IMR-90 (cell line): ENCODE measurements at regions not wholly inside any gene's neighbourhood (a gene's known extent, or its start where the extent isn't known, plus 50 kb on each side); places are given as distances from the start of the nearest gene placed in this dataset.

Experiments
- ATAC-seq: fragments of 200-7000 bp; cut with Tn5 transposase; 2 replicates; pipeline ENCODE4 v1.9.1; 2020; ENCODE audit warnings: low read depth, mild to moderate bottlenecking, moderate library complexity
- BruUV-seq: library from RNA; stranded (reverse); fragments of 400-500 nt; replicated peaks from 2 replicates; lab custom pipeline; 2021; lab: Mats Ljungman, UMichigan
- CTCF ChIA-PET: fragments of 300-600 bp; formaldehyde crosslinking; extraction: SDS; loops from one replicate; lab custom pipeline; 2021; ENCODE audit warnings: antibody characterized with exemption; lab: Yijun Ruan, JAX
- POLR2A ChIA-PET: fragments of 300-600 bp; sonication (Branson Sonifier 250); formaldehyde crosslinking; loops from one replicate; lab custom pipeline; 2022; ENCODE audit warnings: antibody characterized with exemption; ENCODE audit not compliant: unreplicated experiment; lab: Charles Lee
- DNase-seq: peaks from one replicate; pipeline ENCODE4 v3.0.0; 2013
- H2AFZ ChIP-seq: replicated peaks from 2 replicates; pipeline ENCODE3; 2013; ENCODE audit warnings: low read length, mild to moderate bottlenecking; ENCODE audit not compliant: poor library complexity
- H2AK5ac ChIP-seq: 2 replicates; pipeline ENCODE4 v1.6.1; 2013; ENCODE audit warnings: low read depth, low read length, inconsistent platforms
- H2AK9ac ChIP-seq: replicated peaks from 2 replicates; pipeline ENCODE3; 2013; ENCODE audit warnings: mild to moderate bottlenecking, low read depth, low read length, moderate library complexity; ENCODE audit not compliant: poor library complexity
- H2BK120ac ChIP-seq: 2 replicates; pipeline ENCODE4 v1.6.1; 2013; ENCODE audit warnings: low read depth, low read length, inconsistent platforms
- H2BK15ac ChIP-seq: 3 replicates; pipeline ENCODE4 v1.6.1; 2013; ENCODE audit warnings: low read depth, low read length, inconsistent platforms
- H2BK20ac ChIP-seq: 2 replicates; pipeline ENCODE4 v1.6.1; 2013; ENCODE audit warnings: low read depth, mild to moderate bottlenecking, inconsistent platforms, low read length, moderate library complexity
- H2BK5ac ChIP-seq: 2 replicates; pipeline ENCODE4 v1.6.1; 2013; ENCODE audit warnings: mild to moderate bottlenecking, low read depth, low read length, inconsistent platforms; ENCODE audit not compliant: poor library complexity, severe bottlenecking
- H3K14ac ChIP-seq: replicated peaks from 2 replicates; pipeline ENCODE4 v1.6.1; 2013; ENCODE audit warnings: low read depth, low read length, inconsistent platforms
- H3K18ac ChIP-seq: 2 replicates; pipeline ENCODE4 v1.6.1; 2013; ENCODE audit warnings: low read depth, low read length, control low read depth
- H3K23ac ChIP-seq: 2 replicates; pipeline ENCODE4 v1.6.1; 2013; ENCODE audit warnings: low read depth, low read length, inconsistent platforms
- H3K27ac ChIP-seq: 2 replicates; pipeline ENCODE4 v1.5.1; 2013; ENCODE audit warnings: mild to moderate bottlenecking, control low read depth, low read length; ENCODE audit not compliant: insufficient read depth
- H3K27me3 ChIP-seq: 2 replicates; pipeline ENCODE4 v1.6.1; 2013; ENCODE audit warnings: low read length; ENCODE audit not compliant: control insufficient read depth, insufficient read depth
- H3K36me3 ChIP-seq: 2 replicates; pipeline ENCODE4 v1.6.1; 2013; ENCODE audit warnings: low read length, mixed read lengths; ENCODE audit not compliant: control insufficient read depth, insufficient read depth
- H3K4ac ChIP-seq: 2 replicates; pipeline ENCODE4 v1.6.1; 2013; ENCODE audit warnings: low read depth, low read length, inconsistent platforms
- H3K4me1 ChIP-seq: 2 replicates; pipeline ENCODE4 v1.6.1; 2013; ENCODE audit warnings: low read length, mixed read lengths; ENCODE audit not compliant: control insufficient read depth, insufficient read depth
- H3K4me2 ChIP-seq: 2 replicates; pipeline ENCODE4 v1.6.1; 2013; ENCODE audit warnings: low read depth, mild to moderate bottlenecking, control low read depth, low read length, moderate library complexity
- H3K4me3 ChIP-seq: 2 replicates; pipeline ENCODE4 v1.5.1; 2013; ENCODE audit warnings: low read depth, mild to moderate bottlenecking, control low read depth, low read length, moderate library complexity; ENCODE audit not compliant: insufficient read depth
- H3K56ac ChIP-seq: 2 replicates; pipeline ENCODE4 v1.6.1; 2013; ENCODE audit warnings: low read length, inconsistent platforms; ENCODE audit not compliant: insufficient read depth; ENCODE audit errors: extremely low read depth
- H3K79me1 ChIP-seq, 2 experiments: 2 replicates each; pipeline ENCODE4 v1.6.1; 2013; ENCODE audit warnings: low read length in 2 of 2, inconsistent platforms in 1 of 2, low read depth in 1 of 2
- H3K9ac ChIP-seq: 2 replicates; pipeline ENCODE4 v1.6.1; 2013; ENCODE audit warnings: low read depth, low read length, control low read depth
- H3K9me1 ChIP-seq: 2 replicates; pipeline ENCODE4 v1.6.1; 2013; ENCODE audit warnings: low read length, inconsistent platforms; ENCODE audit not compliant: insufficient read depth
- H3K9me3 ChIP-seq: 2 replicates; pipeline ENCODE4 v1.6.1; 2013; ENCODE audit warnings: low read length; ENCODE audit not compliant: control insufficient read depth, insufficient read depth
- H4K20me1 ChIP-seq: 2 replicates; pipeline ENCODE4 v1.6.1; 2013; ENCODE audit warnings: low read length, inconsistent platforms; ENCODE audit not compliant: insufficient read depth
- H4K5ac ChIP-seq: 2 replicates; pipeline ENCODE4 v1.6.1; 2013; ENCODE audit warnings: mild to moderate bottlenecking, low read depth, low read length, control low read depth
- H4K8ac ChIP-seq, 2 experiments: 2 replicates each; pipeline ENCODE4 v1.6.1; 2013; ENCODE audit warnings: low read depth in 2 of 2, low read length in 2 of 2, control low read depth in 1 of 2, inconsistent platforms in 1 of 2
- H4K91ac ChIP-seq: 2 replicates; pipeline ENCODE4 v1.6.1; 2013; ENCODE audit warnings: low read depth, low read length, inconsistent platforms; ENCODE audit not compliant: insufficient read depth
- BHLHE40 ChIP-seq: fragments of 150-350 bp; IDR thresholded peaks from 2 replicates; pipeline ENCODE4 v1.6.1; 2016; ENCODE audit warnings: mild to moderate bottlenecking, low read depth, low read length
- CEBPB ChIP-seq: IDR thresholded peaks from 2 replicates; pipeline ENCODE4 v1.6.1; 2012; ENCODE audit warnings: low read depth, low read length, improper control_type of control experiment
- CHD1 ChIP-seq: IDR thresholded peaks from 2 replicates; pipeline ENCODE4 v1.6.1; 2012; ENCODE audit warnings: low read depth, low read length, improper control_type of control experiment
- MAZ ChIP-seq: IDR thresholded peaks from 2 replicates; pipeline ENCODE4 v1.6.1; 2012; ENCODE audit warnings: low read depth, mild to moderate bottlenecking, low read length, improper control_type of control experiment, moderate library complexity, borderline replicate concordance
- NFE2L2 ChIP-seq: fragments of 150-350 bp; IDR thresholded peaks from 2 replicates; pipeline ENCODE4 v1.6.1; 2016; ENCODE audit warnings: low read depth, mild to moderate bottlenecking, low read length
- POLR2A ChIP-seq: IDR thresholded peaks from 2 replicates; pipeline ENCODE4 v1.6.1; 2012; ENCODE audit warnings: mild to moderate bottlenecking, low read depth, low read length
- RAD21 ChIP-seq: IDR thresholded peaks from 2 replicates; pipeline ENCODE4 v1.6.1; 2012; ENCODE audit warnings: low read length, improper control_type of control experiment
- RCOR1 ChIP-seq: IDR thresholded peaks from 2 replicates; pipeline ENCODE4 v1.6.1; 2012; ENCODE audit warnings: mild to moderate bottlenecking, low read length, improper control_type of control experiment; ENCODE audit not compliant: insufficient replicate concordance
- RFX5 ChIP-seq: IDR thresholded peaks from 2 replicates; pipeline ENCODE4 v1.8.0; 2012; ENCODE audit warnings: low read depth, mild to moderate bottlenecking, low read length, moderate library complexity
- WGBS, 2 experiments: methylation state at CpG; one replicate each; pipeline versions ENCODE4 v1.1.5 to v1.1.7; 2013; ENCODE audit warnings: missing lambda C conversion rate in 2 of 2; ENCODE audit not compliant: insufficient read length in 1 of 2; ENCODE audit errors: extremely low coverage in 2 of 2; 5-methylcytosine and 5-hydroxymethylcytosine counted together
- dilution Hi-C: fragments of 300-500 bp; cut with HindIII; formaldehyde crosslinking; loops from one replicate; pipeline ENCODE4 v1.14.3; 2018; ENCODE audit warnings: low sequenced_read_pairs; ENCODE audit not compliant: unreplicated experiment
- in situ Hi-C: fragments of 300-500 bp; cut with MboI; formaldehyde crosslinking; loops from 3 replicates; pipeline ENCODE4 v1.14.3; 2019; ENCODE audit warnings: low sequenced_read_pairs, inconsistent platforms, mixed read lengths
- intact Hi-C: fragments of 100-400 bp; cut with micrococcal nuclease; formaldehyde crosslinking; loops from 2 replicates; pipeline ENCODE4 v1.10.0; 2022
- TF ChIP-seq, protein P1 (sequence below): fragments of 150-350 bp; IDR thresholded peaks from 2 replicates; pipeline ENCODE4 v1.6.1; 2017; ENCODE audit warnings: mild to moderate bottlenecking, antibody characterized with exemption, low read length, low read depth
- TF ChIP-seq, protein P2 (sequence below): conservative IDR thresholded peaks from 2 replicates; pipeline ENCODE4 v1.5.1; 2012; ENCODE audit warnings: mild to moderate bottlenecking, low read depth, low read length, improper control_type of control experiment
- TF ChIP-seq, protein P3 (sequence below): fragments of 150-350 bp; IDR thresholded peaks from 2 replicates; pipeline ENCODE4 v1.6.1; 2016; ENCODE audit warnings: low read depth, mild to moderate bottlenecking, low read length, moderate library complexity, borderline replicate concordance

DNA sequence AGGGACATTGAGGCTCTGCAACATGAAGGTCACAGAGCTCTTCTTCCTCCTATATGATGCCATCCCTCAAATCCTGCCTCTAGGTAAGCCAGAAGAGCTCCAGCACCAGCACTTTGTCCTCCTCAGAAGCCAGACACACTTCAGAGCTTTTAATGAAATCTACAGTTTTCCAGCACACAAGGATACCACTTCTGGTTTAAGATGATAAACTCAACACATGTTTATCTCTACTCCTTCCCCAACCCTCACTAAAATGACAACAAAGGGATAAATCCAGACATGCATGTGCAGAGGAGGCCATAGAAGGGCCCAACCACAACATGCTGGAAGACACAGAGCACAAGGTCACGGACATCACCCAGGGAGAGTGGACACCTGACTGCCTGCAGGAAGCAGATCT is 195.3 kb downstream of the USP12 start:
- Histone ChIP-seq H3K56ac (no peak overlapping the region), H4K8ac (no peak overlapping the region), H2AFZ (no peak overlapping the region), H2AK5ac (peak overlapping the region; percentile 48; the same call in 1 of the 2 replicates), H4K20me1 (no peaks in the 10 kb centered on the region), H3K4ac (no peak overlapping the region; the same call in 1 of the 2 replicates), H3K23ac (no peak overlapping the region), H2BK20ac (no peak overlapping the region), H3K4me1 (peaks cover 2% of the 10 kb centered on the region; the same call in 1 of the 2 replicates), H2BK15ac (0 out of 3 replicates have a peak overlapping the region, but pooled peaks have one; percentile 27), H3K27ac (no peak overlapping the region), H3K9me1 (peaks cover 6% of the 10 kb centered on the region), H3K9ac (no peak overlapping the region), H2BK5ac (no peak overlapping the region), H3K9me3 (no peaks in the 10 kb centered on the region), H3K4me2 (no peak overlapping the region), H4K91ac (peak overlapping the region; percentile 32; the same call in 1 of the 2 replicates), H2BK120ac (no peak overlapping the region), H2AK9ac (peak overlapping the region; percentile 20), H3K18ac (no peak overlapping the region), H3K36me3 (no peaks in the 10 kb centered on the region), H3K14ac (no peak overlapping the region), H3K79me1 (no peaks in the 10 kb centered on the region), H3K4me3 (no peak overlapping the region), H4K5ac (no peak overlapping the region), H3K27me3 (no peaks in the 10 kb centered on the region)
- WGBS, 2 experiments = no CpG with 5 or more reads among the region's 1 CpG
- TF ChIP-seq, protein P1, sequence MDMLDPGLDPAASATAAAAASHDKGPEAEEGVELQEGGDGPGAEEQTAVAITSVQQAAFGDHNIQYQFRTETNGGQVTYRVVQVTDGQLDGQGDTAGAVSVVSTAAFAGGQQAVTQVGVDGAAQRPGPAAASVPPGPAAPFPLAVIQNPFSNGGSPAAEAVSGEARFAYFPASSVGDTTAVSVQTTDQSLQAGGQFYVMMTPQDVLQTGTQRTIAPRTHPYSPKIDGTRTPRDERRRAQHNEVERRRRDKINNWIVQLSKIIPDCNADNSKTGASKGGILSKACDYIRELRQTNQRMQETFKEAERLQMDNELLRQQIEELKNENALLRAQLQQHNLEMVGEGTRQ = no peak
- TF ChIP-seq CHD1 (no peak), RFX5 (no peak), NFE2L2 (no peak), MAZ (no peak), RCOR1 (no peak), POLR2A (no peak), RAD21 (no peak), CEBPB (no peak), BHLHE40 (no peak)
- TF ChIP-seq, protein P2, sequence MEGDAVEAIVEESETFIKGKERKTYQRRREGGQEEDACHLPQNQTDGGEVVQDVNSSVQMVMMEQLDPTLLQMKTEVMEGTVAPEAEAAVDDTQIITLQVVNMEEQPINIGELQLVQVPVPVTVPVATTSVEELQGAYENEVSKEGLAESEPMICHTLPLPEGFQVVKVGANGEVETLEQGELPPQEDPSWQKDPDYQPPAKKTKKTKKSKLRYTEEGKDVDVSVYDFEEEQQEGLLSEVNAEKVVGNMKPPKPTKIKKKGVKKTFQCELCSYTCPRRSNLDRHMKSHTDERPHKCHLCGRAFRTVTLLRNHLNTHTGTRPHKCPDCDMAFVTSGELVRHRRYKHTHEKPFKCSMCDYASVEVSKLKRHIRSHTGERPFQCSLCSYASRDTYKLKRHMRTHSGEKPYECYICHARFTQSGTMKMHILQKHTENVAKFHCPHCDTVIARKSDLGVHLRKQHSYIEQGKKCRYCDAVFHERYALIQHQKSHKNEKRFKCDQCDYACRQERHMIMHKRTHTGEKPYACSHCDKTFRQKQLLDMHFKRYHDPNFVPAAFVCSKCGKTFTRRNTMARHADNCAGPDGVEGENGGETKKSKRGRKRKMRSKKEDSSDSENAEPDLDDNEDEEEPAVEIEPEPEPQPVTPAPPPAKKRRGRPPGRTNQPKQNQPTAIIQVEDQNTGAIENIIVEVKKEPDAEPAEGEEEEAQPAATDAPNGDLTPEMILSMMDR = no peak
- TF ChIP-seq, protein P3, sequence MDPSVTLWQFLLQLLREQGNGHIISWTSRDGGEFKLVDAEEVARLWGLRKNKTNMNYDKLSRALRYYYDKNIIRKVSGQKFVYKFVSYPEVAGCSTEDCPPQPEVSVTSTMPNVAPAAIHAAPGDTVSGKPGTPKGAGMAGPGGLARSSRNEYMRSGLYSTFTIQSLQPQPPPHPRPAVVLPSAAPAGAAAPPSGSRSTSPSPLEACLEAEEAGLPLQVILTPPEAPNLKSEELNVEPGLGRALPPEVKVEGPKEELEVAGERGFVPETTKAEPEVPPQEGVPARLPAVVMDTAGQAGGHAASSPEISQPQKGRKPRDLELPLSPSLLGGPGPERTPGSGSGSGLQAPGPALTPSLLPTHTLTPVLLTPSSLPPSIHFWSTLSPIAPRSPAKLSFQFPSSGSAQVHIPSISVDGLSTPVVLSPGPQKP = no peak
- in situ Hi-C loops = loop anchor here (10.0 to 25.0 kb wide), 2 partner anchors 636 to 1008 kb away; partner anchors contain the start of genes LNX2, POLR1D and URAD
- no TSS peak for BruUV-seq
- no peak for ATAC-seq
- no peak for DNase-seq
- dilution Hi-C loops = no loop called here
- ChIA-PET POLR2A (no interaction called here), CTCF (interaction anchor here (0.9 to 1.0 kb wide), 2 partner anchors 9 to 29 kb away, joined by 3 read pairs; no protein-coding TSS in a partner anchor)
- intact Hi-C loops = no loop called here
